Activated T-cell treated with anti-CD3 and anti-CD28 coated beads, Interleukin-2, amount 50 U/mL, for 24 hours (primary cell): ENCODE measurements at regions not wholly inside any gene's neighbourhood (a gene's known extent, or its start where the extent isn't known, plus 50 kb on each side); places are given as distances from the start of the nearest gene placed in this dataset.

Source experiments
- DNase-seq: peaks from one replicate; pipeline ENCODE4 v3.0.0-alpha.2; 2020
- H3K27ac Mint-ChIP-seq: 2 replicates; pipeline ENCODE4 v1.8.0; 2020; ENCODE audit warnings: mild to moderate bottlenecking, mixed read lengths
- H3K27me3 Mint-ChIP-seq: 2 replicates; pipeline ENCODE4 v1.8.0; 2020; ENCODE audit warnings: mixed read lengths
- H3K36me3 Mint-ChIP-seq: 2 replicates; pipeline ENCODE4 v1.8.0; 2020; ENCODE audit warnings: low read depth, mixed read lengths
- H3K4me1 Mint-ChIP-seq: 2 replicates; pipeline ENCODE4 v1.8.0; 2020; ENCODE audit warnings: low read depth, mixed read lengths
- H3K4me3 Mint-ChIP-seq: 2 replicates; pipeline ENCODE4 v1.8.0; 2020; ENCODE audit warnings: mild to moderate bottlenecking, moderate library complexity, mixed read lengths
- H3K9me3 Mint-ChIP-seq: 2 replicates; pipeline ENCODE4 v1.8.0; 2020; ENCODE audit warnings: mixed read lengths

DNA sequence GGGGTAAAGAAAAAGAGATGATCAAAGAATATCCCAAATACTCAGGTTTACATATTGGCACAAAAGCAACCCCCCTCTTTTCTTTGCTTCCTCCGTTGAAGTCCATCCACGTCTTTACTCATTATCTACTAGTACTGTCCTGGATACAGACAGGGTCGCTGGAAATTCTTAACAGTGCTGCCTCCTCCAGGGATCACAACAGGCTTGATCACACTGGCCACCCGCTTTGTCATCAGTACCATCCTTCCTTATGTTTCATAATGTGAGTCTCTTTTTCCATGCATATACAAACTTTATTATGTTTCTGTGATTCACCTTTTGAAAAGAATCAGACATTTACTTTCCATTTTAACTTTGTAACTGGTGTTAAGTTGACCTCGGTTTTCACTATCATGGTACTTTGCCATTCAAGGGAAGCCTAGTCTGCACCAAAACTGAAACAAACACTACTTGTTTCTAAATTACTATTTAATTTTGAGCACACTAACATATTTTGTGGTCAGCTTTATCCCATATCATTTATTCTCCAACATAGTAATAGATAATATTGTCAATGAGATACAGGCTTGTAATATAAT is 387.5 kb upstream of the PPP1R2C start:
- Mint-ChIP-seq H3K27ac (peak overlapping the region; percentile 81), H3K36me3 (no peaks in the 10 kb centered on the region), H3K4me3 (no peak overlapping the region), H3K9me3 (peaks cover 5% of the 10 kb centered on the region), H3K27me3 (peaks cover 30% of the 10 kb centered on the region), H3K4me1 (peaks cover 15% of the 10 kb centered on the region)
- DNase-seq: peak; percentile 30

DNA sequence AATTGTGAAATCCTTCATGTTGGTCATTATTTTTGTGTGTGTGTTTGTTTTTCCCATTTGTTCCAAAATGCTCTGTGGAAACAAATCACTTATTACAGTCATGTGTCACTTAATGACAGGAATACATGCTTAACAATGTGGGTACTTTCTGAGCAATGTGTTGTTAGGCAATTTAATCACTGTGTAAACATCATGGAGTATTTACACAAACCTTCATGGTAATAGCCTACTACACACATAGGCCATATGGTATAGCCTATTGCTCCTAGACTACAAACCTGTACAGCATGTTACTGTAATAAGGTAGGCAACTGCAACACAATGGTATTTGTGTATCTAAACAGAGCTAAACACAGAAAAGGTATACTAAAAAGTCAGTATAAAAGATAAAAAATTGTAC is 388.9 kb upstream of the PPP1R2C start:
- H3K9me3 Mint-ChIP-seq: no peaks in the 10 kb centered on the region
- H3K4me1 Mint-ChIP-seq: peaks cover 15% of the 10 kb centered on the region
- H3K36me3 Mint-ChIP-seq: no peaks in the 10 kb centered on the region
- H3K4me3 Mint-ChIP-seq: no peak overlapping the region
- H3K27me3 Mint-ChIP-seq: peaks cover 23% of the 10 kb centered on the region
- H3K27ac Mint-ChIP-seq: no peak overlapping the region
- no peak for DNase-seq

DNA sequence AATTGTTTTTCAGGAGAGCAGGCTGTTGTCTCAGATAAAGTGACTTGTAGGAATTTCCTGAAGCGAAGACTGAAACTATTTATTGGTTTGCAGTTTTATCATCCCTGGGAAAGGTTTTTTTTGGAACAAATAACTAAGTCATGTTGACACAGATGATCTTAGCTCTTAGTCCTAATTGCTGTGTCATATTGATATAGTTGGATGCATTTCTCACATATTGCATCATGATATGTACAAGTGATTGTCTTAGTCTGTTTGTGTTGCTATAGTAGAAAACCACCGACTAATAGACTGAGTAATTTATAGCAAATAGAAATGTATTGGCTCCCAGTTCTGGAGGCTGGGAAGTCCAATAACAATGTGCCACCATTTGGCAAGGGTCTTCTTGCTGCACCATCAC is 397.5 kb upstream of the PPP1R2C start:
- Mint-ChIP-seq H3K4me3 (no peak overlapping the region), H3K27me3 (peaks cover 6% of the 10 kb centered on the region), H3K27ac (no peak overlapping the region), H3K4me1 (no peaks in the 10 kb centered on the region), H3K9me3 (peaks cover 14% of the 10 kb centered on the region), H3K36me3 (no peaks in the 10 kb centered on the region)
- no peak for DNase-seq

DNA sequence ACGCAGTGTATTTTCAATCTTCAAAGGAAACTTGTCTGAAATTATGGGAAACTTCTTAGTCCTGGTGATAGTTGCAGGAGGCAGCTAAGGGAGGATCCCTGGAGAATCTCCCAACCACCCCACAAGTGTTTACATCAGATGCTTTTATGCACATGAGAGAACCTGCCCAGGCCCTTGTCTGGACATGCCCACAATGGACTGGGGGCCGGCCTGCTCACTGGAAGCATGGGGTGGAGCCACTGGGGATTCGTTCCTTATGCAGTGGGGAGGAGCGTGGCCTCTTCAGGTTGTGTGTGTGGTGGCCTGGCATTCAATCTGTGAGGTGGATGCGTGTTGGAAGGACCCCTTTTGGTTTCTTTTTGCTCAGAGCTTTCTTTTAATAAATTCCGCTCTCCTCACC is 398.7 kb upstream of the PPP1R2C start:
- Mint-ChIP-seq H3K4me1 (no peaks in the 10 kb centered on the region), H3K4me3 (no peak overlapping the region), H3K36me3 (no peaks in the 10 kb centered on the region), H3K9me3 (peaks cover 14% of the 10 kb centered on the region), H3K27me3 (peaks cover 10% of the 10 kb centered on the region), H3K27ac (no peak overlapping the region)
- DNase-seq: no peak

DNA sequence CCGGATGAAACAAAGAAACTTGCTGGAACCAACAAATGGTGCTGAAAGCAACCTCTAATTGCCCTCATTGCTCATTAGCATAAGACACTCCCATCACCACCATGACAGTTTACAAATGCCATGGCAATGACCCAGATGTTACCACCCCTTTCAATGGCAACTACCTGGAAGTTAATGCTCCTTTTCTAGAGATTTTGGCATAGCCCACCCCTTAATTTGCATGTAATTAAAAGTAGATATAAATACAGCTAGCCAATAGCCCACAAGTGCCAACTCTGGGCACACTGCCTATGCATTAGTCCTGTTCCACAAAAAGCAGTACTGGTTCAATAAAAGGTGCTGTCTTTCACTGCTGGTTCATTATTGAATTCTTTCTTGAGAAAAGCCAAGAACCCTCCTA is 410.3 kb upstream of the PPP1R2C start:
- Mint-ChIP-seq H3K4me3 (no peak overlapping the region), H3K27ac (no peak overlapping the region), H3K4me1 (peaks cover 3% of the 10 kb centered on the region), H3K9me3 (peaks cover 4% of the 10 kb centered on the region), H3K36me3 (no peaks in the 10 kb centered on the region), H3K27me3 (peaks cover 22% of the 10 kb centered on the region)
- no peak for DNase-seq

DNA sequence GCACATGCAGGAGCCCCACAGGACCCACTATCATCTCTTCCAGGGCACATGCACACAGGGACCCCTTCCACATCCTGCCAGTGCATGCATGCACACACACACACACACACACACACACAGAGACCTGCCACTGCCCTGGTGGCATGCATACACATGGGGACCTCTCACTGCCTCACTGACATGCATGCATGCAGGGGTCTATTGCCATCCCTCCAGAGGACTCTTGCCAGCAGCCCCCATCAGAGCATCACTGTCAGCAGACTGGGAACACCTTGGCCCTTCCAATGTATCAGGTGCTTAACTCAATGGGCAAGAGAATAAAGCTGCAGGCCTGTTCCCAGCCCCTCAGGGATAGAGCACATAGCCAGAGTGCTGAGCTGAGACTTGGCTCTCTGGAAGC is 433.6 kb upstream of the PPP1R2C start:
- H3K27me3 Mint-ChIP-seq: peaks cover 26% of the 10 kb centered on the region
- no peaks in the 10 kb centered on the region for H3K4me1 Mint-ChIP-seq
- H3K4me3 Mint-ChIP-seq: no peak overlapping the region
- H3K36me3 Mint-ChIP-seq: no peaks in the 10 kb centered on the region
- DNase-seq: no peak
- H3K27ac Mint-ChIP-seq: no peak overlapping the region
- H3K9me3 Mint-ChIP-seq: peaks cover 22% of the 10 kb centered on the region

DNA sequence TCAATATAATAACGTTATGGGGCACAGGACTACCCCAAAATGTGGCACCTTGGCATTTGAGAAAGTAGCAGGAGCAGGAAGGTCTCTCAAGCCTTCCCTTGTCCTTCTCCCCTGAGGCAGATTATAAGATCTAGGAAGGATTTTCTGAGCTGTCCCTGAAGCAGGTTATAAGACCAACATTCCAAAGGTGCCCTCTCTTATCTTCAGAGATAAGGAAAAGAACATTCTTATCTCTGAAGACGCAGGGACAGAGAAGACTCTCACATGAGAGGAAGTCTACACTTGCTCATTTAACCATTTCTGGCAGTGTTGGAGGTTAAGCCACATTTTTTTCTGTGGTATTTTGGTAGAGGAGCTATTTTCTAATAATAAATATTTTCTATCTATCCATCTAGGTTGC is 437.9 kb upstream of the MAOA start:
- Mint-ChIP-seq H3K27me3 (peaks cover 8% of the 10 kb centered on the region), H3K9me3 (peaks cover 8% of the 10 kb centered on the region), H3K4me3 (no peak overlapping the region), H3K36me3 (no peaks in the 10 kb centered on the region), H3K4me1 (no peaks in the 10 kb centered on the region), H3K27ac (no peak overlapping the region)
- DNase-seq: no peak

DNA sequence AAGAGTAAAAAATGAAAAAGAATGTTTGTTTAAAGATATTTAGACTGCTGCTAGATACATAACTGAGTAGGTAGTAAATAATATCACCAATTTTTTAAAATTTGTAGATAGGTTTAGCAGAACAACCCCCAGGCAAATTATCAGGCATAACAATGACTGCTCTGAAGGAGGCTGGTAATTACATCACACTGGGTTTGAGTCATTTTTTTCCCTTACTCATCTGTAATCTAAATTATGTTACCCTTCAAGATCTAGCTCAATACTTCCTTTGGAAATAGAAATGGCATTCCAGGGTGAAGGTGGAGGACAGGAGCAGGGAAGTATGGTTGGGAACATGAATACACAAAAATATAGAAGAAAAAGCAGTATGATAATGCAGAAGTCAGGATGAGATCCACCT is 431.6 kb upstream of the MAOA start:
- H3K27me3 Mint-ChIP-seq: peaks cover 40% of the 10 kb centered on the region
- H3K36me3 Mint-ChIP-seq: no peaks in the 10 kb centered on the region
- H3K9me3 Mint-ChIP-seq: no peaks in the 10 kb centered on the region
- DNase-seq: no peak
- H3K4me3 Mint-ChIP-seq: no peak overlapping the region
- H3K4me1 Mint-ChIP-seq: no peaks in the 10 kb centered on the region
- no peak overlapping the region for H3K27ac Mint-ChIP-seq

DNA sequence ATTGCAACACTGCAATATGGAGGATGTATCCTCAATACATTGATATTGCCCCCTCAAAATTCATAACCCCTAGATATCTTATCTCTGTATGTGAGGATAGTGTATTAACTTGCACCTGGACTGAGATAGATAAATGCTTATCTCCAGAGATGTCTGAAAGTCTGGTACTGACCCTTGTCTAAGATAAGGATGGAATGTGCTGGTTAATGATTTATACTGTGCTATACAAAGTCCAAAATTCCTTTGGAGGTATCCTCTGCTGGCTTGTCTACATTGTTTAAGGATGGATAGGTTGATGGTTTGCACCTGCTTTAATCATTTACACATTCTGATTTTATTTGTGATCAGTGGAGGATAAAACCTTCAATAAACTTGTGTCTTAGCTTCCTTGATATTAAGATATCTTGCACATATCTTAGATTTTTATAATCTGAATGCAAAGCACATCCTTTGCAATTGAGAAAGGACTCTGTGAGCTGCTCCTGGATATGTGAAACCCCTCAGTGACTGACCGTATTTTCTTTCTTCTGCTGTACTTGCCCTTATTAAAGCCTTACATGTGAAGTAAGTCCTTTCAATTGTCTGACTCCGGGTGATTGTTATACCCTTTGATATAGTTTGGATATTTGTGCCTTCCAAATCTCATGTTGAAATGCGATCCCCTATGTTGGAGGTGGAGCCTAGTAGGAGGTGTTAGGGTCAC is 430.3 kb upstream of the MAOA start:
- DNase-seq: no peak
- H3K4me3 Mint-ChIP-seq: no peak overlapping the region
- no peak overlapping the region for H3K27ac Mint-ChIP-seq
- no peaks in the 10 kb centered on the region for H3K9me3 Mint-ChIP-seq
- H3K4me1 Mint-ChIP-seq: no peaks in the 10 kb centered on the region
- H3K36me3 Mint-ChIP-seq: no peaks in the 10 kb centered on the region
- peaks cover 42% of the 10 kb centered on the region for H3K27me3 Mint-ChIP-seq

DNA sequence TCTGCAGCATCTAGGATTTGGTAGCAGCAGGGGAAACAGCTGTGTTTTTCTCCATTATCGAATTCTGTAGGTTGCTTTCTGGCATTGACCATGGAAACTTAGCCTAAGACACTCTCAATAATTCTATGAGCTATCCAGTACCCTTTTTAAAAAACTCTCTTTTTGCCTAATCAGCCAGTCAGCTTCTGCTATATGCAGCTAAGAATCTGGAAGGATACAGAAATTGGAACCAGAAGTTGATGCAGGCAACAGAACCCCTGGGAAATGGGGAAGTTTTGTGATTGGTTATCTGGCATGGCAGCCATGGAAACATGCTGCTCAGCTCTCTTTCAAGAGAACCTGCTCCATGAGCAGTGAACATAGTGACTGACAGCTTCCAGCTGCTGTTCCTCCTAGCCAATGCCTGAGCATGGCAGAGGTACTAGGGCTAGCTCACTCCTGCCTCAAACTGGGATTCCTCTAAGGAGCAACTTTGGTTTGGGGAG is 417.6 kb upstream of the MAOA start:
- Mint-ChIP-seq H3K27me3 (peaks cover 13% of the 10 kb centered on the region), H3K9me3 (no peaks in the 10 kb centered on the region), H3K27ac (no peak overlapping the region), H3K36me3 (no peaks in the 10 kb centered on the region), H3K4me1 (no peaks in the 10 kb centered on the region), H3K4me3 (no peak overlapping the region)
- DNase-seq: no peak

DNA sequence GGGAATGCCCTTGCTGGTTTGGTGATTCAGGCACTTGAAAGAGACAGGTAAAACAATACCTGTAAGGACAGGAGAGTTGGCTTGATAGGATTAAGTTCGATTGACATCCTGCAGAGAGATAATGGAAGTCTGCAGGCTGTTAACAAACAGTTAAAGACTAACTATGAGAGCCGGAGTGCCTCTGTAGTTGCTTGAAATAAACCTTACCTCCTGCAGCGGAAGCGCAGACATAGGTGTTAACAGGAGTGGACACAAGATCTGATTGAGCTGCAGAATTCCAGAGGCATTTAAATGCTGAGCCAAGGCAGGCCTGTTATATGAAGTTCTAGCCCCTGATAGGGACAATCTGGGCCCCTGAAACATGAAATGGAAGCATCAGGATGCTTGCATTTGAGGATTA is 416.7 kb upstream of the MAOA start:
- Mint-ChIP-seq H3K27ac (no peak overlapping the region), H3K9me3 (no peaks in the 10 kb centered on the region), H3K27me3 (peaks cover 17% of the 10 kb centered on the region), H3K4me3 (no peak overlapping the region), H3K4me1 (no peaks in the 10 kb centered on the region), H3K36me3 (no peaks in the 10 kb centered on the region)
- no peak for DNase-seq

DNA sequence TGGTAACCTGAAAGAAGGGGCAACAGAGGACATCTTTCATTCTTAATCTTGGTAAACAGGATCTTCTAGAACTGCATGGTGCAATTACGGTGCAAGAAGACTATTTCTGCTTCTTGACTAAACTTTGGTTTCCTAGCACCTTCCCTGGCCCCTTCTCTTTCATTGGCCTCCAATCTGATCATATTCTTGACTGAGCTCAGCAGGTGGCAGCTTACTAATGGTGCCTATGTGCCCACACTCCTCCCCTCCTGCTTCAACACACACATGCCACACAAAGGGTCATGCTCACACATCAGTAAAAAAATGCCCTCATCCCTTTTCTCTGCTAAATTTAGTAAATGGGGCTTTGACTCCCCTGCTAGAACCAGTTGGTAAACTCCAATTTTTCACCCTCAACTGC is 400.5 kb upstream of the MAOA start:
- no peak overlapping the region for H3K4me3 Mint-ChIP-seq
- no peak for DNase-seq
- no peaks in the 10 kb centered on the region for H3K27me3 Mint-ChIP-seq
- no peaks in the 10 kb centered on the region for H3K4me1 Mint-ChIP-seq
- no peak overlapping the region for H3K27ac Mint-ChIP-seq
- H3K9me3 Mint-ChIP-seq: peaks cover 7% of the 10 kb centered on the region
- no peaks in the 10 kb centered on the region for H3K36me3 Mint-ChIP-seq

DNA sequence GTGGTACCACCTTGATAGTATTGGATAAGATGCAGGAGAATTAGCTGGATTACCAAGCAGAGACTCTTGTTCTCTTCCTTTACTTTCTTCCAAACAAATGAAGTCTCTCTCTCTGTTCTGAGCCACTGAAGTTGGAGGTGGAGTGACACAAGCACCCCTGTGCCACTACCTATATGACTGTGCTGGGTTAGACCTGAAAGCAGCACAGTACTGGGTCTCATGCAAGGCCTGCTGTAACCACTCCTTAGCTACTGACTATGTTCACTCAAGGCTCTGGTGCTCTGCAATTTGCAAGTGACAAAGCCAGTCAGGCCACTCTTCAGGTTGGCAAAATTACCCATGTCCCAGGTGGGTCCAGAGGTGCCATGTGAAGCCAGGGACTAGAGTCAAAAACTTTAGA is 389.6 kb upstream of the MAOA start:
- no peak for DNase-seq
- H3K4me3 Mint-ChIP-seq: no peak overlapping the region
- H3K36me3 Mint-ChIP-seq: no peaks in the 10 kb centered on the region

DNA sequence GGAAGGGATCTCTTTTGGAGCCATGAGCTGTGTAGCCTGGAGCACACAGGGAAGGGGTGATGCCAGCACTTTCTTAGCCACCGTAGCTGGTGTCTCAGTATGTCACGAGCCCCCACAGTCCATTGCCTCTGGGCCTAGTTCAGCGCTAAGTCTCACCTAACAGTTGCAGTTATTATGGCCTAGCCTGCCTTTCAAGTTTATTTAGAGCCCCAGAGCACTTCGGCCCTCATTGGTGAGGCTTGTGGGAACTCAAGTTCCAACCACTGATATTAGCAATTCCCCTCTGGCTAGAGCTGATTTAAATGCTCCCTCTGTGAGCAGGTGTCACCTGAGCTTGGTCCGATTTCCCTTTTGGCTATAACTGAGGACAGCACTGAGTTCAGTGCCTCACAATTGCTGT is 388.4 kb upstream of the MAOA start:
- Mint-ChIP-seq H3K27me3 (peaks cover 36% of the 10 kb centered on the region), H3K9me3 (peaks cover 2% of the 10 kb centered on the region), H3K4me1 (no peaks in the 10 kb centered on the region), H3K27ac (no peak overlapping the region), H3K4me3 (no peak overlapping the region), H3K36me3 (no peaks in the 10 kb centered on the region)
- no peak for DNase-seq

More for the DNA sequence above, 389.6 kb upstream of the MAOA start:
- Mint-ChIP-seq H3K4me1 (no peaks in the 10 kb centered on the region), H3K27ac (no peak overlapping the region), H3K9me3 (peaks cover 2% of the 10 kb centered on the region), H3K27me3 (peaks cover 39% of the 10 kb centered on the region)

DNA sequence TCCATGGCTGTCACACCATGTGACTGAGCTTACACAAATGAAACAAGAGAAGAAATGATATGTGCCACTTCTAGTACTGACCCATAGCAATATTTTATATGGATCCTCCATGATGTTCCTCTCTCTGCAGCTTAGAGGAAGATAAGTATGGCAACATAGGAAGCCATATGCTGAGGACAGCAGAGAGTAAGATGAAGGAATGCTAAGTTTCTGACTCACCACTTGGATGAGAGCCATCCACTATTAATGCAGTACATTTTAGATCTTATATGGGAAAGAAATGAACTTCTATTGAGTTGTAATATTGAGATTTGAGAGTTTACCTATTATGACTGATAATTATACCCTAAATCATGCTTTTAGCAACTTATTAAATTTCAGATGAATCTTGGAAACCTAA is 386.9 kb upstream of the MAOA start:
- peaks cover 36% of the 10 kb centered on the region for H3K27me3 Mint-ChIP-seq
- no peak for DNase-seq
- H3K4me3 Mint-ChIP-seq: no peak overlapping the region
- no peaks in the 10 kb centered on the region for H3K36me3 Mint-ChIP-seq
- H3K9me3 Mint-ChIP-seq: peaks cover 2% of the 10 kb centered on the region
- H3K4me1 Mint-ChIP-seq: no peaks in the 10 kb centered on the region
- H3K27ac Mint-ChIP-seq: no peak overlapping the region
